ENCODE measurements at regions not wholly inside any gene's neighbourhood (a gene's known extent, or its start where the extent isn't known, plus 50 kb on each side); places are given as distances from the start of the nearest gene placed in this dataset.

- Histone ChIP-seq H3K4me1 (no peaks in the 10 kb centered on the region), H3K9me3 (no peaks in the 10 kb centered on the region), H3K4me3 (no peak overlapping the region), H3K36me3 (no peaks in the 10 kb centered on the region), H3K27ac (no peak overlapping the region), H3K27me3 (no peaks in the 10 kb centered on the region)
- DNase-seq (ENCODE audit: low spot score in 2 of 2) = no peak
- TF ChIP-seq CTCF (IDR thresholded peaks at IDR 0.05) (no peak), EP300 (IDR thresholded peaks at IDR 0.05) (no peak)
- 87% methylated on average over 1 of the region's 1 CpG for WGBS
Observed at GRCh38 chr10:64109926-64110495, 588.8 kb downstream of the REEP3 start.

- Histone ChIP-seq H3K27me3 (no peaks in the 10 kb centered on the region), H3K27ac (no peak overlapping the region), H3K9me3 (no peaks in the 10 kb centered on the region), H3K36me3 (no peaks in the 10 kb centered on the region), H3K4me3 (no peak overlapping the region), H3K4me1 (no peaks in the 10 kb centered on the region)
- no peak for DNase-seq (ENCODE audit: low spot score in 2 of 2)
- TF ChIP-seq POLR2AphosphoS5 (IDR thresholded peaks at IDR 0.05) = no peak
- no peak for TF ChIP-seq EP300 (IDR thresholded peaks at IDR 0.05)
- no peak for TF ChIP-seq POLR2A (IDR thresholded peaks at IDR 0.05)
- no peak for TF ChIP-seq CTCF (IDR thresholded peaks at IDR 0.05)
- 20% methylated on average over 2 of the region's 2 CpGs for WGBS
Observed at GRCh38 chr10:64112701-64113355, 591.6 kb downstream of the REEP3 start.

GRCh38 chr10:64113375-64113774 is 592.2 kb downstream of the REEP3 start:
- no peak overlapping the region for H3K4me3 ChIP-seq
- no peaks in the 10 kb centered on the region for H3K4me1 ChIP-seq
- no peaks in the 10 kb centered on the region for H3K27me3 ChIP-seq
- TF ChIP-seq EP300 (IDR thresholded peaks at IDR 0.05) (no peak), CTCF (IDR thresholded peaks at IDR 0.05) (no peak), POLR2AphosphoS5 (IDR thresholded peaks at IDR 0.05) (no peak)
- no peak overlapping the region for H3K27ac ChIP-seq
- no peak for DNase-seq (ENCODE audit: low spot score in 2 of 2)
- H3K9me3 ChIP-seq = no peaks in the 10 kb centered on the region
- 78% methylated on average over 6 of the region's 6 CpGs for WGBS
- H3K36me3 ChIP-seq = no peaks in the 10 kb centered on the region

GRCh38 chr10:64113792-64114191 is 592.6 kb downstream of the REEP3 start:
- H3K27me3 ChIP-seq = no peaks in the 10 kb centered on the region
- TF ChIP-seq POLR2A (IDR thresholded peaks at IDR 0.05) = no peak
- no peak for TF ChIP-seq CTCF (IDR thresholded peaks at IDR 0.05)
- TF ChIP-seq EP300 (IDR thresholded peaks at IDR 0.05) = no peak
- no peak for TF ChIP-seq POLR2AphosphoS5 (IDR thresholded peaks at IDR 0.05)
- no peak overlapping the region for H3K27ac ChIP-seq
- no peak for DNase-seq (ENCODE audit: low spot score in 2 of 2)
- H3K4me3 ChIP-seq = no peak overlapping the region
- WGBS = 70% methylated on average over 3 of the region's 3 CpGs
- H3K36me3 ChIP-seq = no peaks in the 10 kb centered on the region
- no peaks in the 10 kb centered on the region for H3K9me3 ChIP-seq
- no peaks in the 10 kb centered on the region for H3K4me1 ChIP-seq

DNA sequence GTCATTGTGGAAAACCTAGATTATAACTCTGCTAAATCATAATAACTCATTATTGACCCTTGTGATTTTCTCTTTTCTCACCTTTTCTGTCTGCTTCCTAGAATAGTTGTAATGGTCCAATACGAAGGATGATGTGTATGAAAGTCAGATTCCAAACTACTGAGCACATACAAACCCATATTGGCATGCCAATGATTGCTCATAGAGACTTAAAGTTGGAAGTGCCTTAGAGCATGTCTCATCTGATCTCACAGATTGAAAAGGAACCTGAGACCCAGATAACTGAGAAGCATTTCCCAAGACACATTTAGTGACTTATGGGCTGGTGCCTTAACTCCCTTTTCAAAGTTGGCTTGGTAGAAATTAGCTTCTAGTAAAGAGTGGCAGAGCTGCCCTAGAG is 594.3 kb downstream of the REEP3 start:
- H3K27ac ChIP-seq = no peak overlapping the region
- TF ChIP-seq POLR2A (IDR thresholded peaks at IDR 0.05) (no peak), EP300 (IDR thresholded peaks at IDR 0.05) (no peak), CTCF (IDR thresholded peaks at IDR 0.05) (no peak), POLR2AphosphoS5 (IDR thresholded peaks at IDR 0.05) (no peak)
- H3K36me3 ChIP-seq = no peaks in the 10 kb centered on the region
- no peaks in the 10 kb centered on the region for H3K4me1 ChIP-seq
- no peaks in the 10 kb centered on the region for H3K9me3 ChIP-seq
- WGBS = 71% methylated on average over 1 of the region's 1 CpG
- no peak overlapping the region for H3K4me3 ChIP-seq
- no peak for DNase-seq (ENCODE audit: low spot score in 2 of 2)
- H3K27me3 ChIP-seq = no peaks in the 10 kb centered on the region
